Effector memory CD4-positive, alpha-beta T cell (primary cell): ENCODE measurements at regions not wholly inside any gene's neighbourhood (a gene's known extent, or its start where the extent isn't known, plus 50 kb on each side); places are given as distances from the start of the nearest gene placed in this dataset.
"Not testable (repeated sequence)": the region's sequence is repeated elsewhere in the genome, so short reads cannot be mapped to it uniquely, and the experiment has no call there.

Source experiments
- DNase-seq, 3 donors: peaks; one replicate each; pipeline ENCODE4 v3.0.0-alpha.2; 2020
- H3K27ac ChIP-seq: 2 replicates; pipeline ENCODE4 v1.7.0; 2013; ENCODE audit warnings: mild to moderate bottlenecking, low read length, moderate library complexity; ENCODE audit not compliant: insufficient read depth, poor library complexity, severe bottlenecking
- H3K27me3 ChIP-seq: replicated peaks from 2 replicates; pipeline ENCODE4 v1.7.0; 2013; ENCODE audit warnings: mild to moderate bottlenecking, low read length; ENCODE audit not compliant: insufficient read depth, control insufficient read depth, poor library complexity, severe bottlenecking
- H3K36me3 ChIP-seq: 2 replicates; pipeline ENCODE4 v1.7.0; 2013; ENCODE audit warnings: mild to moderate bottlenecking, low read length, moderate library complexity; ENCODE audit not compliant: control insufficient read depth, insufficient read depth
- H3K4me1 ChIP-seq: 2 replicates; pipeline ENCODE4 v1.7.0; 2013; ENCODE audit warnings: low read length, mild to moderate bottlenecking; ENCODE audit not compliant: control insufficient read depth, insufficient read depth, poor library complexity, severe bottlenecking
- H3K4me3 ChIP-seq: 2 replicates; pipeline ENCODE4 v1.7.0; 2013; ENCODE audit warnings: low read length, low read depth, mild to moderate bottlenecking; ENCODE audit not compliant: insufficient read depth, poor library complexity, severe bottlenecking
- H3K9me3 ChIP-seq: 2 replicates; pipeline ENCODE4 v1.7.0; 2013; ENCODE audit warnings: mild to moderate bottlenecking, low read length, moderate library complexity; ENCODE audit not compliant: control insufficient read depth

- not testable (repeated sequence) for H3K36me3 ChIP-seq, H3K27me3 ChIP-seq, H3K27ac ChIP-seq, H3K4me1 ChIP-seq, DNase-seq, H3K4me3 ChIP-seq, H3K9me3 ChIP-seq
Observed at GRCh38 chr19:13632164-13632563, 125.9 kb upstream of the CACNA1A start.

- no peak for DNase-seq
- Histone ChIP-seq H3K27ac (no peak overlapping the region), H3K4me1 (no peaks in the 10 kb centered on the region), H3K36me3 (no peaks in the 10 kb centered on the region), H3K4me3 (no peak overlapping the region), H3K27me3 (no peaks in the 10 kb centered on the region), H3K9me3 (no peaks in the 10 kb centered on the region)
Observed at GRCh38 chr19:13629687-13630357, 123.5 kb upstream of the CACNA1A start.

DNA sequence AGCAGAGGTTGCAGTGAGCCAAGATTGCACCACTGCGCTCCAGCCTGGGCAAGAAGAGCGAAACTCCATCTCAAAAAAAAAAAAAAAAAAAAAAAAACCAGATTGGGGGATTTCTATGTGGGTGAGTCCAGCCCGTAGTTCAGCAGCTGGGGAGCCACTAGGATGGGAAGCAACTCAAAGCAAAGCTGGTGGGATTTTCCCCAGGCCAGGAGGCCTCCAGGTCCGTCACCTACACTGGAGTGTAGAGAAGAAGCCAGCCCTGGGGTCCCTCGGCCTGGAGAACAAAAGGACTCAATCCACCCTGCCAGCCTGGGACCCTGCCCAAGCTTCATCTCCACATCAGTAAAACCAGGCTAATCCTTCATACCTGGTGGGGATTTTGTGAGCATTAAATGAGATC, 121.3 kb upstream of the CACNA1A start:
- Histone ChIP-seq H3K4me3 (no peak overlapping the region), H3K9me3 (no peaks in the 10 kb centered on the region), H3K27ac (no peak overlapping the region), H3K4me1 (no peaks in the 10 kb centered on the region), H3K27me3 (peaks cover 12% of the 10 kb centered on the region), H3K36me3 (no peaks in the 10 kb centered on the region)
- no peak for DNase-seq

DNA sequence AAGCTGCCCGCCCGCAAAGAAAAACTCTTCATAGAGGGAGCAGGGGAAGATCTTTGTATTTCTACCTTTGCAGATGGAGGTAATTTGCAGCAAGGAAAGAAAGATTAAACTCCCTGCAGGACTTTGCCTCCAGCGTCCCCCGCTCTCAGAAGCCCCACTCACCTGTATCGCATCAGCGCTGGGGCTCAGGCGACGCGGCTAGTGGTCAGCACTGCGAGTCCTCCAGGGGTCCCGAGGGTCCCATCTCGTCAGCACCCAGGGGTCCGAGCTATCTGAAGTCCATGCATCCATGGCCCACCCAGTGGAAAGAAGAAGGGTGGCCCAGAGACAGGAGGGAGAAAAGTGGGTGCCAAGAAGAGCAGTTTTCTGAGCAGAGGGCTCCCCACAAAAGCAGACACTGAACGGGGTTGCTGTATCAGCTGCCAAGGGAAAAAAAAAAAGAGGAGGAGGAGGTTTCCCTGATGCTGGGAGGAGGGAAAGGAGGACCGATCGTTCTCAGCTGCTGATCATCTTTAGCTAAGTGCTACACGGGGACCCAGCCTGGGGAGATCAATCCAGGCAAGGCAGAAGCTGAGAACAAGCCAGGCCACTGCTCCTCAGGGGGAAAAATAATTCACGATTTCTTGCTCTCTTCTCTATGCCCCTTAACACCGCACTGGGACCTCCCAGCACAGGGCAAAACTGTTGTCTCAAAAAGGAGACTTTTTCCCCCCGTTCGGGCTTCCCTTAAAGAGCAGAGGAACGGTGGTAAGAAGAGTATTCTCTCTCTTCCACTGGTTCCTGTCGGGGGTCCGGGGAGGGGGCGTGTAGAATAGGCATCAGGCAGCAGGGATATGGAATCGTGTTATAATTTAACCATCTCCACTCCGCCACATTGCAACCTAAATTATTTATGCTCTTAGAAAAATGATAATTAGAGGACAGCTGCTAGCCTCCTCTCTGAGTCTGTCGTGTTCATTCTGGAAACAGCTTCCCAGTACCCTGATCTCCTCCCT, 117.7 kb upstream of the CACNA1A start:
- no peak overlapping the region for H3K27ac ChIP-seq
- no peak overlapping the region for H3K4me3 ChIP-seq
- H3K27me3 ChIP-seq: peaks cover 15% of the 10 kb centered on the region
- H3K9me3 ChIP-seq: no peaks in the 10 kb centered on the region
- no peaks in the 10 kb centered on the region for H3K4me1 ChIP-seq
- DNase-seq: no peak
- no peaks in the 10 kb centered on the region for H3K36me3 ChIP-seq

DNA sequence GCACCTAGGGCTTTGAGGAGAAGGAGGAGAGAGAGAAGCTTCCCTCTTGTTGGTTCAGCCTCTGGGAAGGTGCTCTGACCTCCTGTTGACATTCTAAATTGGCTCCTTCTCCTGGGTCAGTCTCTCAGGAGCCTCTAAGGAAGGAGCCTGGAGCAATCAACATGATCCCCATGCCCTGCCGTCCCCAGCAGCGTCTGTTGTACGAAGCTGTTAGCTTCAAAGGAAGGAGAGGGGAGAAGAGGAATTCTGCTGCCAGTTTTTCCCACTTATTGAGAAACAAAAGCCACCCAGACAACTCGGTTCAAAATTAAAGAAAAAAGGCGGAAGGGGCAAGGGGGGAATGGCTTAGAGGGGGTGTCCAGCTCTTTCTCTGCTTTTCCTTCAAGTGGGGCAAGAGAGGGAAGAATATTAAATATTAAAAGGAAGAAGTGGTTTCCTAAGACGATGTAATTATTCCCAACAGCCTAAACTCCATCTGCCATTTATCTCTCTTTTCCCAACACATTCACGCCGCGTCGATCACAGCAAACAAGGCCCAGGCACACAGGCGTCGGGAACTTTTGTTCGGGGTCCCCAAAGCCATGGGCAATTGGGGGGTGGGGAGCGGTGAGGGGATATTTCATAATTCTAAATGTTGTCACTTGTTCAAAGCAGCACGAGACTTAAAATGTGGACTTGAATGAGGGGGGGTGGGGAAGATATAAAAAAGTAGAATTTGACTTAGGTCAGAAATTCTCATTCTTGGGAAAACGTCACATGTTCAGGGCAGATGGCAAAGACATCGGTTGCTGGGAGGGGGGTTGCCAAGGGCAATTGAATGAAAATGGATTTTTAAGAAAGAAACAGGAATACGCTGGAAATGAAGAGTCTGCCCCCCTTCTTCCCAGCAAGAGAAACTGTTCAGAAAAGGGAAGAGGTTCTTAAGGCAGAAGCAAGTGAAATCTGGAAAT, 116.8 kb upstream of the CACNA1A start:
- Histone ChIP-seq H3K4me1 (no peaks in the 10 kb centered on the region), H3K4me3 (no peak overlapping the region), H3K27ac (no peak overlapping the region), H3K36me3 (no peaks in the 10 kb centered on the region), H3K9me3 (no peaks in the 10 kb centered on the region), H3K27me3 (peaks cover 15% of the 10 kb centered on the region)
- no peak for DNase-seq

GRCh38 chr19:13621413-13621812, 115.1 kb upstream of the CACNA1A start:
- no peak for DNase-seq
- Histone ChIP-seq H3K4me3 (no peak overlapping the region), H3K9me3 (no peaks in the 10 kb centered on the region), H3K36me3 (no peaks in the 10 kb centered on the region), H3K27ac (no peak overlapping the region), H3K4me1 (no peaks in the 10 kb centered on the region), H3K27me3 (peaks cover 15% of the 10 kb centered on the region)

DNA sequence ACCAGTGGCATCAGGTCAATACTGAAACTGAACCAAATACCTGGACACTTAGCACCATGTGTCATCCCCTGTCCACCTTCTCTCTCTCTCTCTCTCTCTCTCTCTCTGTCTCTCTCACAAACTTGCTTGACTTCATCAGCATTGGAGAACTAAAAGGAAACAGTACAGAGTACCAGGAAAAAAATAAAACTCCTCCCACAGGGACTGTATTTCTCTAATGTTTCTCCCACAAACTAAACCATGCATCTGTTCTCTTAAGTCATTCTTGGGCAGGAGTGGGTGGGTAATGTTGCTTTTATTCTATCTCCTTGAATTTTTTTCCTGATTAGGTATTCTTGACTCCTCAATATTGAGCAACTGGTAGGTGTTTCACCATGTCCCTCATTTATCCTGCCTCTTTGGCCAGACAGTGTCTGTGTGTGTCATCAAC, 112.9 kb upstream of the CACNA1A start:
- no peak overlapping the region for H3K4me3 ChIP-seq
- DNase-seq: no peak
- no peaks in the 10 kb centered on the region for H3K36me3 ChIP-seq
- no peaks in the 10 kb centered on the region for H3K9me3 ChIP-seq
- H3K27ac ChIP-seq: no peak overlapping the region
- peaks cover 15% of the 10 kb centered on the region for H3K27me3 ChIP-seq
- H3K4me1 ChIP-seq: no peaks in the 10 kb centered on the region

- Histone ChIP-seq H3K9me3 (no peaks in the 10 kb centered on the region), H3K27me3 (no peaks in the 10 kb centered on the region), H3K4me3 (no peak overlapping the region), H3K27ac (no peak overlapping the region), H3K36me3 (no peaks in the 10 kb centered on the region), H3K4me1 (no peaks in the 10 kb centered on the region)
- DNase-seq: no peak
Observed at GRCh38 chr19:13615890-13616289, 109.6 kb upstream of the CACNA1A start.

- H3K9me3 ChIP-seq: no peaks in the 10 kb centered on the region
Observed at GRCh38 chr19:13613447-13613846, 107.2 kb upstream of the CACNA1A start.

More at GRCh38 chr19:13613447-13613846, 107.2 kb upstream of the CACNA1A start:
- no peak for DNase-seq
- no peaks in the 10 kb centered on the region for H3K27me3 ChIP-seq
- no peaks in the 10 kb centered on the region for H3K36me3 ChIP-seq
- no peak overlapping the region for H3K27ac ChIP-seq
- H3K4me1 ChIP-seq: no peaks in the 10 kb centered on the region
- no peak overlapping the region for H3K4me3 ChIP-seq
